ENCODE measurements at regions not wholly inside any gene's neighbourhood (a gene's known extent, or its start where the extent isn't known, plus 50 kb on each side); places are given as distances from the start of the nearest gene placed in this dataset.

GRCh38 chrX:44669626-44670025 is 127.0 kb upstream of the FUNDC1 start (continued):
- TF ChIP-seq CHD2 (IDR thresholded peaks at IDR 0.05; ENCODE audit: low read length) (no peak), CBX8 (IDR thresholded peaks at IDR 0.05; ENCODE audit: borderline replicate concordance, low read depth, low read length) (no peak), CBX5 (IDR thresholded peaks at IDR 0.05; ENCODE audit: low read depth, low read length) (no peak), CHD7 (IDR thresholded peaks at IDR 0.05; ENCODE audit: insufficient replicate concordance, low read length) (no peak), ZNF274 (IDR thresholded peaks at IDR 0.05; ENCODE audit: borderline replicate concordance, extremely low read depth, low read length) (no peak)
